K562 (cell line): ENCODE measurements at regions not wholly inside any gene's neighbourhood (a gene's known extent, or its start where the extent isn't known, plus 50 kb on each side); places are given as distances from the start of the nearest gene placed in this dataset.

ENCODE experiments used
- EHMT2 ChIP-seq: fragments of 450-650 bp; IDR thresholded peaks from 2 replicates; pipeline ENCODE4 v1.6.1; 2018; ENCODE audit warnings: antibody characterized with exemption
- MGA ChIP-seq: fragments of 450-650 bp; IDR thresholded peaks from 2 replicates; pipeline ENCODE4 v1.6.1; 2016; ENCODE audit warnings: mild to moderate bottlenecking, moderate library complexity
- NFE2L1 ChIP-seq: fragments of 450-650 bp; IDR thresholded peaks from 2 replicates; pipeline ENCODE4 v1.6.1; 2016; ENCODE audit warnings: missing genetic modification characterization, low read depth, mild to moderate bottlenecking, missing compliant biosample characterization, moderate library complexity, borderline replicate concordance
- NFRKB ChIP-seq: fragments of 450-650 bp; IDR thresholded peaks from 2 replicates; pipeline ENCODE4 v1.6.1; 2016; ENCODE audit warnings: low read depth
- PHF21A ChIP-seq: fragments of 450-650 bp; IDR thresholded peaks from 2 replicates; pipeline ENCODE4 v1.6.1; 2017; ENCODE audit warnings: low read depth, borderline replicate concordance
- RFX7 ChIP-seq: fragments of 250-450 bp; sonication (Bioruptor Pico); IDR thresholded peaks from 2 replicates; pipeline ENCODE4 v1.5.1; 2021; ENCODE audit warnings: mild to moderate bottlenecking
- TOE1 ChIP-seq, 2 experiments: fragments of 450-650 bp in 1 of 2; sonication (generic) in 1 of 2; formaldehyde crosslinking in 1 of 2; IDR thresholded peaks; 2 replicates each; pipeline versions ENCODE4 v1.7.1 to v1.8.0; 2016 to 2022; ENCODE audit warnings: borderline replicate concordance in 2 of 2, mild to moderate bottlenecking in 2 of 2, antibody characterized with exemption in 1 of 2, inconsistent platforms in 1 of 2, low read depth in 1 of 2, missing genetic modification reagents in 1 of 2, moderate library complexity in 1 of 2
- TRIM28 ChIP-seq: fragments of 450-650 bp; IDR thresholded peaks from 2 replicates; pipeline ENCODE4 v1.6.1; 2017
- ZBTB49 ChIP-seq: sonication (generic); formaldehyde crosslinking; IDR thresholded peaks from 2 replicates; pipeline ENCODE4 v1.8.0; 2022; ENCODE audit warnings: missing genetic modification reagents, mild to moderate bottlenecking, borderline replicate concordance
- ZKSCAN8 ChIP-seq: fragments of 200-800 bp; sonication (Bioruptor generic); IDR thresholded peaks from 2 replicates; pipeline ENCODE4 v1.6.1; 2016; ENCODE audit warnings: missing genetic modification characterization, missing compliant biosample characterization

DNA sequence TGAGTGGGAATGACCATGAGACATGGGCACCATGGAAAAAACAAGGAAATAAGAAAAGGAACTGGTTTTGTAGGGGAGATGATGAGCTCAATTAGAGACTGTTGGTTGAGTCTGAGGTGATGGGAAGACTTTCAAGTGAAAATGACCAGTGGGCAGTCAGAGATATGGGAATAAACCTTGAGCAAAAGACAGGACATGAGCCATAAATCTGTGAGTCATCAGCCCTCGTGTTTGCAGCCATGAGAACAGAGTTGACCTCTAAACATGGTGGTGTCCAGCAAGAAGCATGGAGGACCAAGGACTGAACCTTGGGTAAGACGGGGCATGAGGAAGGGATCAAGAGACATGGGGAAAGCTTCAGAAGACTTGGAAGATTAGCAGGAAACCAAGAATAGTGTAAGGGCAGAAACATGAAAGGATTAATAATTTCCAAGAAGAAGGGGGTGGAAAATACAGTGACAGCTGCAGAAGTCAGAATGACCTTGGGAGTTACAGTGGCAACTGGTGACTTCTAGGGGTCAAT is 280.6 kb upstream of the PRDM1 start (continued):
- TF ChIP-seq EHMT2, result peak; percentile 93
- TF ChIP-seq MGA, result peak; percentile 89
- peak; percentile 76 for TF ChIP-seq NFRKB
- 0 out of 2 replicates have a peak, but pooled peaks have one; percentile 2 for TF ChIP-seq NFE2L1 (tag)
- peak; percentile 46; the same call in 1 of the 2 replicates for TF ChIP-seq ZKSCAN8
- TF ChIP-seq PHF21A, result peak; percentile 66; the same call in 1 of the 2 replicates
- no peak for TF ChIP-seq RFX7 (CRISPR knock-in tag)
- TF ChIP-seq TOE1 (IDR thresholded peaks at IDR 0.05; ENCODE audit: borderline replicate concordance), result peak; percentile 70
- TF ChIP-seq TOE1 (CRISPR knock-in tag; IDR thresholded peaks at IDR 0.05; ENCODE audit: borderline replicate concordance, low read depth), result no peak
- no peak for TF ChIP-seq ZBTB49 (CRISPR knock-in tag)
- TF ChIP-seq TRIM28, result 0 out of 2 replicates have a peak, but pooled peaks have one; percentile 15
